GM12864 (cell line): ENCODE measurements at regions not wholly inside any gene's neighbourhood (a gene's known extent, or its start where the extent isn't known, plus 50 kb on each side); places are given as distances from the start of the nearest gene placed in this dataset.

Experiments
- DNase-seq: peaks from one replicate; pipeline ENCODE4 v3.0.0-alpha.2; 2011; ENCODE audit warnings: low read depth
- H3K4me3 ChIP-seq: 2 replicates; pipeline ENCODE4 v1.5.1; 2011; ENCODE audit warnings: mild to moderate bottlenecking, low read depth, low read length, control low read depth
- TF ChIP-seq, protein P1 (sequence below): IDR thresholded peaks from 2 replicates; pipeline ENCODE4 v1.5.1; 2011; ENCODE audit warnings: low read depth, mild to moderate bottlenecking, moderate library complexity, low read length, control low read depth, inconsistent platforms; ENCODE audit errors: missing control alignments

DNA sequence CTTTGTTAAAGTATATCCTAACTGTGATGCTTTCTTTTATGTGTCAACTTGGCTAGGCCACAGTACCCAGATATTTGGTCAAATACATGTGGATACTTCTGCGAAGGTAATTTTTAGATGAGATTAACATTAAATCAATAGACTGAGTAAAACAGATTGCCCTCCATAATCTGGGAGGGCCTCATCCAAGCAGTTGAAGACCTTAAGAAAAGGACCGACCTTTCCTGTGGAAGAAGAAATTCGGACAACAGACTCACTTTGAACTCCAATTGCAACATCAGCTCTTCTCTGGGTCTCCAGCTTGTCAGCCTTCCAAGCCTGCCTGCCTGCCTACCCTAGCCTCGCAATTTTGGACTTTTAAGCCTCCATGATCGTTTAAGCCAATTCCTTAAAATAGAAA, 57.9 kb upstream of the DOCK9 start:
- no peak for DNase-seq
- TF ChIP-seq, protein P1, sequence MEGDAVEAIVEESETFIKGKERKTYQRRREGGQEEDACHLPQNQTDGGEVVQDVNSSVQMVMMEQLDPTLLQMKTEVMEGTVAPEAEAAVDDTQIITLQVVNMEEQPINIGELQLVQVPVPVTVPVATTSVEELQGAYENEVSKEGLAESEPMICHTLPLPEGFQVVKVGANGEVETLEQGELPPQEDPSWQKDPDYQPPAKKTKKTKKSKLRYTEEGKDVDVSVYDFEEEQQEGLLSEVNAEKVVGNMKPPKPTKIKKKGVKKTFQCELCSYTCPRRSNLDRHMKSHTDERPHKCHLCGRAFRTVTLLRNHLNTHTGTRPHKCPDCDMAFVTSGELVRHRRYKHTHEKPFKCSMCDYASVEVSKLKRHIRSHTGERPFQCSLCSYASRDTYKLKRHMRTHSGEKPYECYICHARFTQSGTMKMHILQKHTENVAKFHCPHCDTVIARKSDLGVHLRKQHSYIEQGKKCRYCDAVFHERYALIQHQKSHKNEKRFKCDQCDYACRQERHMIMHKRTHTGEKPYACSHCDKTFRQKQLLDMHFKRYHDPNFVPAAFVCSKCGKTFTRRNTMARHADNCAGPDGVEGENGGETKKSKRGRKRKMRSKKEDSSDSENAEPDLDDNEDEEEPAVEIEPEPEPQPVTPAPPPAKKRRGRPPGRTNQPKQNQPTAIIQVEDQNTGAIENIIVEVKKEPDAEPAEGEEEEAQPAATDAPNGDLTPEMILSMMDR = no peak
- H3K4me3 ChIP-seq = no peak overlapping the region

DNA sequence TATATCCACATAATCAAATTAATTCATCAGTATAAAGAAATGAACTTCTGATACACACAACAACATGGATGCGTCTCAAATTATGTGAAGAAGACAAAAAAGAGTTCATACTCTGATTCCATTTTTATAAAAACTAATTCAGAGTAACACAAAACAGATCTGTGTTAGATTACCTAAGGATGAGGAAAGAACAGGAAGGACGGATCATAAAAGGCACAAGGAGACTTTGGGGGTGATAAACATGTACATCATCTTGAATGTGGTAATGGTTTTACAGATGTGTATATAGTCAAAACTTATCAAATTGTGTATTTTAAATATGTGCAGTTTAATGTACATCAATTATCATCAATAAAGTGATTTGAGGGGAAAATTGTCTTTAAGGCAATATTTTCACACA, 59.9 kb upstream of the DOCK9 start:
- no peak overlapping the region for H3K4me3 ChIP-seq
- TF ChIP-seq, protein P1 = no peak
- no peak for DNase-seq

DNA sequence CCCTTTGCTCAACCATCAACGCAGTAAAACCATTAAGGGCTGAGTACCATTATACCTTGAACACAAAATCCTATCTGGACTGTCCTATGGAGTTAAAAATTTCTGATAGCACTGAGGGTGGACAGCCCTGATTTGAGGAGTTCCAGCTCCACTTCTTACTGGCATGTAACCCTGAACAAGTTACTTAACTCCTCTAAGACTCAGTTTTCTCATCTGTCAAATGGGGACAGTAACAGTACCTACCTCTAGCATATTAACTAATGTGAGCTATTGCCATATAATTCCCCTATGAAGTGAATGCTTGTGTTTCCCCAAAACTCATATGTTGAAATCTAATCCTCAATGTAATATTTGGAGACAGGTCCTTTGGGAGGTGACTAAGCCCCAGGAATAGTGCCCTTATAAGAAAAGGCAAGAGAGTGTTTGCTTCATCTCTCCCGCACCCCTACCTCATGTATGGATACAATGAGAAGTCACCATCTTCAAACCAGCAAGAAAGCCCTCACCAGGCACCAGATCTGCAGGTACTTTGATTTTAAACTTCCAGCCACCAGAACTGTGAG, 61.9 kb upstream of the DOCK9 start:
- DNase-seq = no peak
- TF ChIP-seq, protein P1 = no peak
- no peak overlapping the region for H3K4me3 ChIP-seq

DNA sequence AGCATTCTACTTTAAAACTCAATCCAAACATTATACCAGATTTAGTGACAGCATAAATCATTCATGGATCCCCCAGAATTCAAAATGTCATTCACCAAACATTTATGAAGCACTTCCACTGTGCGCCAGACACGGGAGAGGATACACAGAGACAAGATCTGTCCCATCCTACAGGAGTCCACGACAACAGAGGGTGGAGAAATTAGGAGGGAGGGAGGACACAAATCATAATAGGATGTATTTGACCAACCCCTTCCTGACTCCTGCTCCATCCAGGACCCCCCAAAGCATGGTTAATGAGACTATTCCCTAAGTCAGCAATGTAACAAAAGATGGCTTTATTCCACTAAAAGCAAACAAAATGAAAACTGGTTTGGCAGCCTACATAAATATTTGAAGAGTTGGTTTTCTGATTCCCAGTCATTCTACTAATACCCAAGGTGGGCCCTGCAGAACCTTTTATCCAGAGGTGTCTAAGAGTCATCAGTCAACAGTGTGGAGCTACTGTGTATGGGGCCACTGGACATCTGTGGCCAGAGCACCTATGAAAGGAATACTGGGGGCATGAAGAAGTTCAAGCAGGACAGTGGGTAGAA, 62.8 kb upstream of the DOCK9 start:
- H3K4me3 ChIP-seq = no peak overlapping the region
- DNase-seq = no peak

DNA sequence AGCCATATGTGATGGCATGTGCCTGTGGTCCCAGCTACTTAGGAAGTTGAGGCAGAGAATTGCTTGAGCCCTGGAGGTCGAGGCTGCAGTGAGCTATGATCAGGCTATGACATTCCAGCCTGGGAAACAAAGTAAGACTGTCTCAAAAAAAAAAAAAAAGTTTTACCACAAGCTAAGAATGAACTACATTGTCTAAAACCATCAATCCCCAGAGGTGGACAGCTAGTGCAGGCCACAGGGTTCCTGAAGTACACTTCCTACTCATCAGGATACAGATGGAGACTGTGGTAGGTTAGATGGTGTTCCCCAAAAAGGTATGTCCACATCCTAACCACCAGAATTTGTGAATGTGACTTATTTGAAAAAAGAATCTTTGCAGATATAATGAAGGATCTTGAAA, 63.5 kb upstream of the DOCK9 start:
- no peak for DNase-seq
- H3K4me3 ChIP-seq = no peak overlapping the region
- TF ChIP-seq, protein P1 = no peak

More for the DNA sequence above, 62.8 kb upstream of the DOCK9 start:
- TF ChIP-seq, protein P1 = no peak

DNA sequence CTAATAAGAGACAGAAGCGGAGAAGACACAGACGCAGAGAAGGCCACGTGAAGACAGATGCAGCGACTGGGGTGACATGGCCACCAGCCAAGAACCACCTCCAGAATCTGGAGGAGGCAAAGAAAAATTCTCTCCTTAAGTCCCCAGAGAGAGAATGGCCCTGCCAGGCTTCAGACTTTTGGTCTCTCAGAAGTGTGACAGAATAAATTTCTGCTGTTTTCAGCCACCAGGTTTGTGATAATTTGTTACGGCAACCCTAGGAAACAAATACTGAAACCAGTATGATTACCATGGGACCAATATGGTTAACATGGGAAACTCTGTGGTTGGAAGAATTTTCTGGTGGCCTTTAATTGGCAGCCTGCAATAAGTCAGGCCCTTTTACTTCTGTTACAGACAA, 63.9 kb upstream of the DOCK9 start:
- TF ChIP-seq, protein P1 = no peak
- no peak for DNase-seq
- no peak overlapping the region for H3K4me3 ChIP-seq

DNA sequence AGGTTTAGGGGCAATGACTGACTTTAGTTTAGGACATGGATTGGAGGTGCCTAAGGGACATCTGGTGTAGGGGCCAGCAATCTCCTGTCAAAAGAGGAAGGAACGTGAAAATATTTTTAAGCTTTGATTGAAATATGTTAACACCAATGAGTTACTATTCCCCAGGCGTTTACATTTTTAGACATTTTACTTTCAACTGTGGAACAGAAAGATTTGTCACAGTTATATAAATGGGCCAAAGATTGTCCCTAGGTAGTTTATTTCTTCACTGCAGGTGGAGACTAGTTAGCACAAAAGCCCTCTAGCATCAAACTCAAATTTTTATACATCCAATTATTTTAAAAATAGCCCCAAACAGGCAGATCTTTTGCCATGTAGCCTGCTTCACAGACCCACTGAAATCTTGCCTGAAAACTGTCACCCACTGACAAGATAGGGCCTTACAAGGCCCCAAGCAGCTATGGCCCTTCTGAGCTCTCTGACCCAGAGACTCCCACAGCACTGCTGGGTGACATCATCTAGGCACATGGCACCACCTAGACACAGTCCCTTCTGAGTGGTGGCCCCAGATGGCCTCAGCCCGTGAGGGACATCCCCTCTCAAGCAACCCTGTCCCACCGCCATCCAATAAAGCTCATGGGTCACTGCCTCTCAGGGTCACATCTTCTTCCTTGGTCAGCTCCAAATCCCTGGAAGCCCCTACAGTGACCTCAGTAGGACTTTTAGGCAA, 64.8 kb upstream of the DOCK9 start:
- no peak overlapping the region for H3K4me3 ChIP-seq
- TF ChIP-seq, protein P1 = no peak
- DNase-seq = no peak
